ENCODE measurements at regions not wholly inside any gene's neighbourhood (a gene's known extent, or its start where the extent isn't known, plus 50 kb on each side); places are given as distances from the start of the nearest gene placed in this dataset.
A peak's percentile ranks its signal among the peaks of the same experiment; 100 is the strongest.

DNA sequence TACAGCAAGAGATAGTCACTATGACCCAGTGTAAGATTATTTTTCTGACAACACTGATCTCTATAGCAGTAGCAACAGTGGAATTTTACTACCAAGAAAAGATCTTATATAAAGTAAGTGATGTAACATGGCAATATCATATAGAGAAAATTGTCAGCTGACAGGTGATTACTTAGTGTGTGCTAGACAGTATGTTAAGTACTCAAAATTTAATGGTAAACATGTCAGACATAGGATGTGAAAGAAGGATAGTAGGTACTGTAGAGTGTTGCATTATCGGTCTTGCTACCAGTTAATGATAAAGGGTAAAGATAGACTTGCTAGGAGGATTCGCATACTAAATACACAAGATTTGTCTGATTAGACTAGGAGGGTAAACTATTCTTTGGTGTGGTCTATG, 247.4 kb downstream of the CYLC2 start:
- ChIA-PET CTCF (no interaction called here), POLR2A (ENCODE audit: unreplicated experiment) (no interaction called here)
- BruUV-seq (replicated peaks) = no TSS peak
- H3K27me3 ChIP-seq (ENCODE audit: low read length) = no peaks in the 10 kb centered on the region
- H3K4me1 ChIP-seq (ENCODE audit: insufficient read depth, low read length) = no peaks in the 10 kb centered on the region
- intact Hi-C loops (cut with micrococcal nuclease) = no loop called here
- no peak overlapping the region for H3K9ac ChIP-seq (ENCODE audit: low read length)
- H3K4me2 ChIP-seq (ENCODE audit: low read length) = no peak overlapping the region
- no peaks in the 10 kb centered on the region for H3K9me3 ChIP-seq (ENCODE audit: low read length)
- TF ChIP-seq EZH2phosphoT487 (IDR thresholded peaks at IDR 0.05; ENCODE audit: borderline replicate concordance, low read length) = no peak
- TF ChIP-seq EZH2 (IDR thresholded peaks at IDR 0.05; ENCODE audit: low read length, unreplicated experiment) = no peak
- TF ChIP-seq, protein P1, sequence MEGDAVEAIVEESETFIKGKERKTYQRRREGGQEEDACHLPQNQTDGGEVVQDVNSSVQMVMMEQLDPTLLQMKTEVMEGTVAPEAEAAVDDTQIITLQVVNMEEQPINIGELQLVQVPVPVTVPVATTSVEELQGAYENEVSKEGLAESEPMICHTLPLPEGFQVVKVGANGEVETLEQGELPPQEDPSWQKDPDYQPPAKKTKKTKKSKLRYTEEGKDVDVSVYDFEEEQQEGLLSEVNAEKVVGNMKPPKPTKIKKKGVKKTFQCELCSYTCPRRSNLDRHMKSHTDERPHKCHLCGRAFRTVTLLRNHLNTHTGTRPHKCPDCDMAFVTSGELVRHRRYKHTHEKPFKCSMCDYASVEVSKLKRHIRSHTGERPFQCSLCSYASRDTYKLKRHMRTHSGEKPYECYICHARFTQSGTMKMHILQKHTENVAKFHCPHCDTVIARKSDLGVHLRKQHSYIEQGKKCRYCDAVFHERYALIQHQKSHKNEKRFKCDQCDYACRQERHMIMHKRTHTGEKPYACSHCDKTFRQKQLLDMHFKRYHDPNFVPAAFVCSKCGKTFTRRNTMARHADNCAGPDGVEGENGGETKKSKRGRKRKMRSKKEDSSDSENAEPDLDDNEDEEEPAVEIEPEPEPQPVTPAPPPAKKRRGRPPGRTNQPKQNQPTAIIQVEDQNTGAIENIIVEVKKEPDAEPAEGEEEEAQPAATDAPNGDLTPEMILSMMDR (conservative IDR thresholded peaks at IDR 0.05; ENCODE audit: low read depth, low read length) = no peak
- H2AFZ ChIP-seq (ENCODE audit: low read length) = no peak overlapping the region
- H4K20me1 ChIP-seq (ENCODE audit: low read length) = no peaks in the 10 kb centered on the region
- H3K27ac ChIP-seq (ENCODE audit: low read length) = no peak overlapping the region
- H3K4me3 ChIP-seq (ENCODE audit: low read length) = no peak overlapping the region
- no peaks in the 10 kb centered on the region for H3F3A ChIP-seq (ENCODE audit: low read length, unreplicated experiment)
- H3K9me2 ChIP-seq (replicated peaks; ENCODE audit: low read length) = no peaks in the 10 kb centered on the region
- H3K36me3 ChIP-seq (ENCODE audit: low read depth, low read length) = no peaks in the 10 kb centered on the region
- no peaks in the 10 kb centered on the region for H3K79me2 ChIP-seq (ENCODE audit: low read length)
- no peak for DNase-seq
- ATAC-seq = no peak

DNA sequence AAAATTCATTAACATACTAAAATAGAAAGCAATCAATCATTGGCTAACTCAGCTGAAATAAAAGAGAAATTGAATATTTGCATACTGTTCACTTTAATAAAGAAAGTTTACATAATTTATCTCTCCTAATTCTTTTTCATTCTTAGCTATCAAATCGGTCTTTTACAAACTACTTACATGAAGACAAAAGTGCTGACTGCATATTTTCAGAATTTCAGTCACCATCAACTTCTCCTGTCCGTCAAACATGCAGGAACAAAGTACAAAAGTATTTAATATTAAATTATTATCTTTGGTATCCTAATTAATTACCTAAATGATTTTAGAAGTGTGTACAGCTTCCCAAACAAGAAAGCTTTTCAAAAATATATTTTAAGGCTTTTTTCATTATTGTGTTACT, 248.4 kb downstream of the CYLC2 start:
- CTCF ChIA-PET = no interaction called here
- intact Hi-C loops (cut with micrococcal nuclease) = no loop called here
- no peak overlapping the region for H3K9ac ChIP-seq (ENCODE audit: low read length)
- H3K79me2 ChIP-seq (ENCODE audit: low read length) = no peaks in the 10 kb centered on the region
- H2AFZ ChIP-seq (ENCODE audit: low read length) = no peak overlapping the region
- no peaks in the 10 kb centered on the region for H3F3A ChIP-seq (ENCODE audit: low read length, unreplicated experiment)
- no peak overlapping the region for H3K27ac ChIP-seq (ENCODE audit: low read length)
- H3K9me2 ChIP-seq (replicated peaks; ENCODE audit: low read length) = no peaks in the 10 kb centered on the region
- H3K4me1 ChIP-seq (ENCODE audit: insufficient read depth, low read length) = no peaks in the 10 kb centered on the region
- BruUV-seq (replicated peaks) = no TSS peak
- H3K4me3 ChIP-seq (ENCODE audit: low read length) = no peak overlapping the region
- no peak overlapping the region for H3K4me2 ChIP-seq (ENCODE audit: low read length)
- no peaks in the 10 kb centered on the region for H4K20me1 ChIP-seq (ENCODE audit: low read length)
- H3K27me3 ChIP-seq (ENCODE audit: low read length) = no peaks in the 10 kb centered on the region
- POLR2A ChIA-PET (ENCODE audit: unreplicated experiment) = no interaction called here
- no peak for TF ChIP-seq EZH2phosphoT487 (IDR thresholded peaks at IDR 0.05; ENCODE audit: borderline replicate concordance, low read length)
- TF ChIP-seq, protein P1 (conservative IDR thresholded peaks at IDR 0.05; ENCODE audit: low read depth, low read length) = no peak
- TF ChIP-seq EZH2 (IDR thresholded peaks at IDR 0.05; ENCODE audit: low read length, unreplicated experiment) = no peak
- no peaks in the 10 kb centered on the region for H3K9me3 ChIP-seq (ENCODE audit: low read length)
- no peaks in the 10 kb centered on the region for H3K36me3 ChIP-seq (ENCODE audit: low read depth, low read length)
- no peak for DNase-seq
- no peak for ATAC-seq

DNA sequence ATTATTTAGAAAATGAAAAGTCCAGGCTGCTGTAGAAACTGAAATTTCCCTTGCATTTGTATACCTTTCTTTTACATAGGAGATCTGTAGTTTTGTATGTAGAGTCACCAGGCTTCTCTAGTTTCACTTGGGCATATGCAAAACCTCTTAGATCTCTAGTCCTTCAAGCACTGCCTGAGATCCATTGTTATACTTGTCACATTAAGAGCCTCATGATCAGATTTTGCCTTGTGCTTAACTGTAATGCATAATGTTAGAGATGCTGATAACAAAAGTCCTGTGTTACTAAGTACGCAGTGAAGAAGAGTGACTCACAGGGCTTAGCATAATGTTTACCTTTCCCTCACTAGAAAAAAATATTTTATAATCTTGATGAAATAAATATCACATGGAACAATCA, 250.2 kb downstream of the CYLC2 start:
- peak; percentile 58 for ATAC-seq
- POLR2A ChIA-PET (ENCODE audit: unreplicated experiment) = interaction anchor here (0.7 kb wide), 1 partner anchor 1177 kb away, joined by 4 read pairs; no protein-coding TSS in a partner anchor

More for the DNA sequence above, 250.2 kb downstream of the CYLC2 start:
- TF ChIP-seq, protein P1 (conservative IDR thresholded peaks at IDR 0.05; ENCODE audit: low read depth, low read length) = no peak
- TF ChIP-seq EZH2phosphoT487 (IDR thresholded peaks at IDR 0.05; ENCODE audit: borderline replicate concordance, low read length) (no peak), EZH2 (IDR thresholded peaks at IDR 0.05; ENCODE audit: low read length, unreplicated experiment) (no peak)
- no peaks in the 10 kb centered on the region for H3K79me2 ChIP-seq (ENCODE audit: low read length)
- no peaks in the 10 kb centered on the region for H3K9me3 ChIP-seq (ENCODE audit: low read length)
- H3K4me2 ChIP-seq (ENCODE audit: low read length) = no peak overlapping the region
- no peak overlapping the region for H3K4me3 ChIP-seq (ENCODE audit: low read length)
- H3K9ac ChIP-seq (ENCODE audit: low read length) = no peak overlapping the region
- H3K9me2 ChIP-seq (replicated peaks; ENCODE audit: low read length) = no peaks in the 10 kb centered on the region
- no peaks in the 10 kb centered on the region for H3K36me3 ChIP-seq (ENCODE audit: low read depth, low read length)
- intact Hi-C loops (cut with micrococcal nuclease) = no loop called here
- no peak overlapping the region for H2AFZ ChIP-seq (ENCODE audit: low read length)
- DNase-seq = peak; percentile 11
- no peaks in the 10 kb centered on the region for H4K20me1 ChIP-seq (ENCODE audit: low read length)
- H3K4me1 ChIP-seq (ENCODE audit: insufficient read depth, low read length) = no peaks in the 10 kb centered on the region
- no peaks in the 10 kb centered on the region for H3F3A ChIP-seq (ENCODE audit: low read length, unreplicated experiment)
- CTCF ChIA-PET = no interaction called here
- no TSS peak for BruUV-seq (replicated peaks)
- no peak overlapping the region for H3K27ac ChIP-seq (ENCODE audit: low read length)
- H3K27me3 ChIP-seq (ENCODE audit: low read length) = no peaks in the 10 kb centered on the region
